ENCODE measurements at regions not wholly inside any gene's neighbourhood (a gene's known extent, or its start where the extent isn't known, plus 50 kb on each side); places are given as distances from the start of the nearest gene placed in this dataset.

GRCh38 chr14:85948153-85948552, 418.2 kb downstream of the FLRT2 start:
- intact Hi-C loops (cut with DNase I) = no loop called here
- Histone ChIP-seq H3K27ac (replicated peaks in 1 of 4) (no peak overlapping the region), H3K9me3 (no peaks in the 10 kb centered on the region), H3K27me3 (no peaks in the 10 kb centered on the region), H3K36me3 (no peaks in the 10 kb centered on the region), H3K4me3 (no peak overlapping the region), H3K4me1 (no peaks in the 10 kb centered on the region)
- WGBS = 38% methylated on average over 4 of the region's 4 CpGs
- no peak for TF ChIP-seq EP300 (IDR thresholded peaks at IDR 0.05)
- no peak for TF ChIP-seq POLR2A (IDR thresholded peaks at IDR 0.05; ENCODE audit: low read depth)
- TF ChIP-seq POLR2AphosphoS5 (IDR thresholded peaks at IDR 0.05) = no peak
- no peak for TF ChIP-seq CTCF (IDR thresholded peaks at IDR 0.05)
- no peak for DNase-seq (ENCODE audit: extremely low spot score)

GRCh38 chr14:85947461-85948139, 417.7 kb downstream of the FLRT2 start:
- Histone ChIP-seq H3K9me3 (no peaks in the 10 kb centered on the region), H3K4me3 (no peak overlapping the region), H3K27me3 (no peaks in the 10 kb centered on the region), H3K36me3 (no peaks in the 10 kb centered on the region), H3K4me1 (no peaks in the 10 kb centered on the region), H3K27ac (replicated peaks in 1 of 4) (no peak overlapping the region)
- TF ChIP-seq EP300 (IDR thresholded peaks at IDR 0.05) (no peak), POLR2AphosphoS5 (IDR thresholded peaks at IDR 0.05) (no peak), CTCF (IDR thresholded peaks at IDR 0.05) (no peak), POLR2A (IDR thresholded peaks at IDR 0.05; ENCODE audit: low read depth) (no peak)
- intact Hi-C loops (cut with DNase I) = no loop called here
- 57% methylated on average over 4 of the region's 4 CpGs for WGBS
- no peak for DNase-seq (ENCODE audit: extremely low spot score)

DNA sequence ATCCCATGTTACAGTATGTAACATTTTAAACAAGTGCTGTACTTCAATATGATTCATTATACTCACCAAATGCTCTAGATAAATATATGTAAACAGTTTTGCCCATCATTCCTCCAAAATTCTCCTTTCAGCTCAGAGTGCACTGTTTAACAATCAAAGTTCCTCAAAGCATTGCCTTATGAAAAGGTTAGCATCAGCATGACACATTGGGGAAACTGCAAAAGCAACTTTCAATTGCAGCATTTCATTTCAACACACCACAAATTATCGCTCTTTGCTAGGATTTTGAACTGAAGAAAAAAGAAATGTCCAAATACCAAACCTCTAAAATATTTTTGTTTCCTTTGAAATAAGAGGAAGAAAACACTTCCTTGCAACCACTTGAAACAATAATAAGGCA, 413.2 kb downstream of the FLRT2 start:
- 94% methylated on average over 1 of the region's 1 CpG for WGBS
- intact Hi-C loops (cut with DNase I) = no loop called here
- H3K4me1 ChIP-seq = no peaks in the 10 kb centered on the region
- no peaks in the 10 kb centered on the region for H3K36me3 ChIP-seq
- TF ChIP-seq POLR2A (IDR thresholded peaks at IDR 0.05; ENCODE audit: low read depth) = no peak
- no peak for TF ChIP-seq CTCF (IDR thresholded peaks at IDR 0.05)
- no peak for TF ChIP-seq POLR2AphosphoS5 (IDR thresholded peaks at IDR 0.05)
- TF ChIP-seq EP300 (IDR thresholded peaks at IDR 0.05) = no peak
- no peak for DNase-seq (ENCODE audit: extremely low spot score)
- H3K9me3 ChIP-seq = peaks cover 0 to 13% (median 6%) of the 10 kb centered on the region in 4 donors
- H3K27ac ChIP-seq (replicated peaks in 1 of 4) = no peak overlapping the region
- H3K4me3 ChIP-seq = no peak overlapping the region
- no peaks in the 10 kb centered on the region for H3K27me3 ChIP-seq

DNA sequence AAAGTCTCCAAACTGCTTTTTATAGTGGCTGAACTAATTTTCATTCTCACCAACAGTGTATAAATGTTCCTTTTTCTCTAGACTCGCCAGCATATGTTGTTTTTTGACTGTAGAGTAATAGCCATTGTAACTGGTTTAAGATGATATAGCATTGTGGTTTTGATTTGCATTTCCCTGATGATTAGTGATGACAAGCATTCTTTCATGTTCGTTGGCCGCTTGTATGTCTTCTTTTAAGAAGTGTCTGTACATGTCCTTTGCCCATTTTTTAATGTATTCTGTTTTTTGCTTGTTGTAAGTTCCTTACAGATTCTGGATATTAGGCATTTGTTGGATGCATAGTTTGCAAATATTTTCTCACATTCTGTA, 404.9 kb downstream of the FLRT2 start:
- H3K27ac ChIP-seq (replicated peaks in 1 of 4) = peak overlapping the region in 1 of 4 donors; percentile 33
- intact Hi-C loops (cut with DNase I) = no loop called here
- no peak for DNase-seq (ENCODE audit: extremely low spot score)
- H3K27me3 ChIP-seq = no peaks in the 10 kb centered on the region
- TF ChIP-seq EP300 (IDR thresholded peaks at IDR 0.05) (no peak), CTCF (IDR thresholded peaks at IDR 0.05) (no peak), POLR2AphosphoS5 (IDR thresholded peaks at IDR 0.05) (no peak), POLR2A (IDR thresholded peaks at IDR 0.05; ENCODE audit: low read depth) (no peak)
- peak overlapping the region; percentile 33 to 54 (median 38) for H3K4me3 ChIP-seq
- no peaks in the 10 kb centered on the region for H3K4me1 ChIP-seq
- peaks cover 0 to 19% (median 11%) of the 10 kb centered on the region in 4 donors for H3K9me3 ChIP-seq
- 76% methylated on average over 3 of the region's 3 CpGs for WGBS
- H3K36me3 ChIP-seq = no peaks in the 10 kb centered on the region
